ENCODE measurements at regions not wholly inside any gene's neighbourhood (a gene's known extent, or its start where the extent isn't known, plus 50 kb on each side); places are given as distances from the start of the nearest gene placed in this dataset.

DNA sequence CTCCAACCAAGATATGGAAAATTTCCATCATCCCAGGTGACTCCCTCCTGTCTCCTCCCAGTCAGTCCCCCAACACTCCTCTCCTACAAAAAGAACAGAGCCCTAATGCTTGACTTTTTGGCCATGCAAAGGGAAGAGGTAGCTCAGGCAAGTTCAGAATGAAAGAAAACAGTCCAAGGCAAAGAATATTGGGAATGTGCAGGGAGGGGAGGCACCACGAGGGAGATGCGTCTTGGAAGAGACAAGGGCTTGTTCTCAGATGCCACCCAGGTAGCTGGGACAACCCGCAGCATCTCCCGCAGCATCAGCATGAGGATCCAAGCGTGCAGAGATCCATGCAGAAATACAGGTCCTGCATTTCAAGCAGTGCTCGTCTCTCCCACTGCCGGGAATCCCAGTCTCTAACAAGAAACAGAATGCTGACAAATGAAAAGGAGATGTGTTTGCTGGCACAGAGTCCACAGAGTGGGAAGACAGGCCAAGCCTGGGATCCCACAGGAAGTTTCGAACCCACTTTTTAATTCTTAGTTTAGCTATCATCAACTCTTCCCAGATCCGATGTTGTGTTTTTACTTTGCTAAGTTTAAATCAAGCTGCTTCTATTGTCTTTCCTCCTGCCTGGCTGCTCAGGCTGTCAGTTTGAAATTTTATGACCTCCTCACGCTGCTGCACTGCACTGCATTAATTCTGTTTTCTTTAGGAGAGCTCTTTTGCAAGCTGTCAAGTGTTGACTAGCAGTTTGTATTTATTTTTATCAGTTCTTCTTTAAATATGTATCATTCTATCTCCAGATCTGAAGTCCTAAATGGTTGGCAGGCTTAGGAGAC is 86.8 kb upstream of the OSMR start:
- Histone ChIP-seq H3K36me3 (replicated peaks in 1 of 2; ENCODE audit: control insufficient read depth in 1 of 2, insufficient read depth in 2 of 2, low read length in 1 of 2) (no peaks in the 10 kb centered on the region), H3K9me2 (no peaks in the 10 kb centered on the region), H3F3A (replicated peaks; ENCODE audit: insufficient read depth) (no peaks in the 10 kb centered on the region), H2AFZ (ENCODE audit: low read depth) (no peak overlapping the region), H3K27ac (ENCODE audit: low read depth in 2 of 2, low read length in 1 of 2) (peak overlapping the region in 1 of 2 experiments; percentile 22; a peak in 2 of 4 replicates), H4K20me1 (ENCODE audit: insufficient read depth) (no peaks in the 10 kb centered on the region), H3K4me2 (no peak overlapping the region), H3K27me3 (ENCODE audit: insufficient read depth) (no peaks in the 10 kb centered on the region), H3K9ac (no peak overlapping the region), H3K79me2 (ENCODE audit: insufficient read depth) (no peaks in the 10 kb centered on the region), H3K4me1 (ENCODE audit: control insufficient read depth in 1 of 2, insufficient read depth in 2 of 2, low read depth in 1 of 2, low read length in 1 of 2) (peaks cover 0 to 5% of the 10 kb centered on the region in 2 experiments; a peak in 1 of 4 replicates), H3K9me3 (no peaks in the 10 kb centered on the region), H3K4me3 (ENCODE audit: low read depth in 2 of 2, low read length in 1 of 2) (no peak overlapping the region)
- DNase-seq = no peak
- 49% methylated on average over 10 of the region's 10 CpGs for WGBS (ENCODE audit: low lambda C conversion rate)
- ChIA-PET POLR2A (no interaction called here), CTCF (interaction anchor here (1.3 kb wide), 1 partner anchor 317 kb away, joined by 4 read pairs; no protein-coding TSS in a partner anchor)
- TF ChIP-seq TCF12 (IDR thresholded peaks at IDR 0.05) = peak; percentile 36; the same call in 1 of the 2 replicates
- TF ChIP-seq, protein P1, sequence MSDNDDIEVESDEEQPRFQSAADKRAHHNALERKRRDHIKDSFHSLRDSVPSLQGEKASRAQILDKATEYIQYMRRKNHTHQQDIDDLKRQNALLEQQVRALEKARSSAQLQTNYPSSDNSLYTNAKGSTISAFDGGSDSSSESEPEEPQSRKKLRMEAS (IDR thresholded peaks at IDR 0.05; ENCODE audit: low read depth) = no peak
- TF ChIP-seq, protein P2, sequence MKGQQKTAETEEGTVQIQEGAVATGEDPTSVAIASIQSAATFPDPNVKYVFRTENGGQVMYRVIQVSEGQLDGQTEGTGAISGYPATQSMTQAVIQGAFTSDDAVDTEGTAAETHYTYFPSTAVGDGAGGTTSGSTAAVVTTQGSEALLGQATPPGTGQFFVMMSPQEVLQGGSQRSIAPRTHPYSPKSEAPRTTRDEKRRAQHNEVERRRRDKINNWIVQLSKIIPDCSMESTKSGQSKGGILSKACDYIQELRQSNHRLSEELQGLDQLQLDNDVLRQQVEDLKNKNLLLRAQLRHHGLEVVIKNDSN (IDR thresholded peaks at IDR 0.05; ENCODE audit: borderline replicate concordance, low read depth) = no peak
- no peak for TF ChIP-seq JUND (IDR thresholded peaks at IDR 0.05)

DNA sequence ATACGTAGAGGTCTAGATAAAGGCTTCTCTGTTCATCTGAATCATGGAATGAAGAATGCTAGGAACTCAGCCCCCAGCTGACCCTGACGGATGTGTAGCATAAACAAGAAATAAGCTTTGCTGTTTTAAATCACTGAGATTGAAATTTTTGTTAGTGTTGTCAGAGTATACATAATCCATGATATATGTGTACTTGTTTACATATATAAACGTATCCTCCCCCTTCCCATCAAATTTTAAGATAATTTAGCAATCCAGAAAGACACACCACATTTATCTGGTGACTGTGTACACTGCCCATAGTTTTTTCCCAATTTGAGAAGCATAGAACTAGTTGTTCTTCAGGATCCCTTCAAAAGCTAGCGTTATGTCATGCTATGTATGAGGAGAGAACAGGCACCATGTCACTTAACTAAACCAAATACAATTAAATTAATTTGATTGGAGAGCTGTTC is 80.8 kb upstream of the OSMR start:
- no peak overlapping the region for H3K4me2 ChIP-seq
- TF ChIP-seq MEF2A (IDR thresholded peaks at IDR 0.05; ENCODE audit: borderline replicate concordance, low read depth) (no peak), POLR2AphosphoS5 (IDR thresholded peaks at IDR 0.05; ENCODE audit: low read depth, low read length) (no peak), GABPA (IDR thresholded peaks at IDR 0.05; ENCODE audit: low read depth) (no peak), RXRA (IDR thresholded peaks at IDR 0.05; ENCODE audit: borderline replicate concordance, low read depth) (no peak), SIN3A (IDR thresholded peaks at IDR 0.05; ENCODE audit: borderline replicate concordance, low read depth, low read length) (no peak), TCF12 (IDR thresholded peaks at IDR 0.05) (no peak)
- TF ChIP-seq, protein P1 (IDR thresholded peaks at IDR 0.05; ENCODE audit: low read depth) = no peak

More for the DNA sequence above, 80.8 kb upstream of the OSMR start:
- Histone ChIP-seq H3K4me3 (ENCODE audit: low read depth in 2 of 2, low read length in 1 of 2) (no peak overlapping the region), H4K20me1 (ENCODE audit: insufficient read depth) (no peaks in the 10 kb centered on the region), H3K9me2 (no peaks in the 10 kb centered on the region), H3K36me3 (replicated peaks in 1 of 2; ENCODE audit: control insufficient read depth in 1 of 2, insufficient read depth in 2 of 2, low read length in 1 of 2) (no peaks in the 10 kb centered on the region), H3K9me3 (no peaks in the 10 kb centered on the region), H3K9ac (no peak overlapping the region), H3K27me3 (ENCODE audit: insufficient read depth) (no peaks in the 10 kb centered on the region), H3K27ac (ENCODE audit: low read depth in 2 of 2, low read length in 1 of 2) (no peak overlapping the region), H3K4me1 (ENCODE audit: control insufficient read depth in 1 of 2, insufficient read depth in 2 of 2, low read depth in 1 of 2, low read length in 1 of 2) (no peaks in the 10 kb centered on the region; a peak in 1 of 4 replicates), H3K79me2 (ENCODE audit: insufficient read depth) (no peaks in the 10 kb centered on the region), H3F3A (replicated peaks; ENCODE audit: insufficient read depth) (no peaks in the 10 kb centered on the region), H2AFZ (ENCODE audit: low read depth) (no peak overlapping the region)
- POLR2A ChIA-PET = no interaction called here
- DNase-seq = no peak
- WGBS (ENCODE audit: low lambda C conversion rate) = 64% methylated on average over 4 of the region's 4 CpGs
- CTCF ChIA-PET = interaction anchor here (1.2 to 2.9 kb wide), 3 partner anchors 44 to 382 kb away, joined by 4 to 9 read pairs (median 4); no protein-coding TSS in a partner anchor

Measured in SK-N-SH (cell line).